ENCODE measurements at regions not wholly inside any gene's neighbourhood (a gene's known extent, or its start where the extent isn't known, plus 50 kb on each side); places are given as distances from the start of the nearest gene placed in this dataset.

- DNase-seq (ENCODE audit: low spot score): no peak
- TF ChIP-seq CTCF (IDR thresholded peaks at IDR 0.05; ENCODE audit: extremely low read depth, missing control alignments): no peak
These were observed 253.0 kb downstream of the ICE1 start for GRCh38 chr5:5675511-5675910.

GRCh38 chr5:5671823-5672222, 249.3 kb downstream of the ICE1 start:
- no peak for DNase-seq (ENCODE audit: low spot score)

DNA sequence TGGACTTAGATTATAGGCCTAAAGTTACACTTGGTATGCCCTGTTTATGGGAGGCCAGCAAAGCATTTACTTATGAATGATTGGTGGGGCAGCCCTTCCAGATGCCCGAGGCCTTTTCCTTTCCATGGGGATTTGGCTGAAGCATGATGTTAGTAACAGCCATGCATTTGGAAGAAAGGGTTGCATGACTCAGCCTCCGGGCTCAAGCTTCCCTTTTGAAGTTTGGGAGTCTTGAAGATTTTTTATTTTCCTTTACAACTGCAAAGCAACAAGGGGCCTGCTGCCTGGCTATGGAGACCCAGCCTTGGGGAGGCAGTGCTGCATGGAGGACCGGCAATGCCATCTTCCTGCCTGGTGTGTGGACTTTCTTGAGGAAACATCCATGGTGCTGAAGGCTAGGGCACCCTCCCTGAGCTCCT, 244.7 kb downstream of the ICE1 start:
- no peak for TF ChIP-seq CTCF (IDR thresholded peaks at IDR 0.05; ENCODE audit: extremely low read depth, missing control alignments)
- DNase-seq (ENCODE audit: low spot score): no peak

More at GRCh38 chr5:5671823-5672222, 249.3 kb downstream of the ICE1 start:
- no peak for TF ChIP-seq CTCF (IDR thresholded peaks at IDR 0.05; ENCODE audit: extremely low read depth, missing control alignments)

DNA sequence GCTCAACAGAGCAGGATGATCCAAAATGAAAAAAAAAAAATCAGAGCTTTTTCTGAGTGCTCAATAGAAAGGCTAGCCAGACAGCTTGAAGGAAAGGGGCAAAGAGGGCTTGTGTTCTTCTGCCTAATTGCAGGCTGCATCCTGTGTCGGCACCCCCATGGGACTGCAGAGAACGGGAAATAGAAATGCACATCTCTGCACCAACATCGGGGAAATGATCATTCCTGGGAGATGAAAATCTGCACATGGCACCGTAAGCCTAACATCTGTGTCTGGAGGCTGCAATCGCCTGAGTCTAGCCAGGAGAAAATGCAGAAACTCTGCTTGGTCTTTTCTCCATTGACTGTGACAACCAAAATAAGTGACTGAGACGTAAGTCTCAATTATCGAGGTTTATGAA, 243.9 kb downstream of the ICE1 start:
- no peak for TF ChIP-seq CTCF (IDR thresholded peaks at IDR 0.05; ENCODE audit: extremely low read depth, missing control alignments)
- DNase-seq (ENCODE audit: low spot score): no peak

- DNase-seq (ENCODE audit: low spot score): no peak
- no peak for TF ChIP-seq CTCF (IDR thresholded peaks at IDR 0.05; ENCODE audit: extremely low read depth, missing control alignments)
These were observed 243.5 kb downstream of the ICE1 start for GRCh38 chr5:5666076-5666365.

GRCh38 chr5:5665225-5666075, 243.0 kb downstream of the ICE1 start:
- no peak for DNase-seq (ENCODE audit: low spot score)
- TF ChIP-seq CTCF (IDR thresholded peaks at IDR 0.05; ENCODE audit: extremely low read depth, missing control alignments): no peak

- no peak for DNase-seq (ENCODE audit: low spot score)
- TF ChIP-seq CTCF (IDR thresholded peaks at IDR 0.05; ENCODE audit: extremely low read depth, missing control alignments): no peak
These were observed 236.5 kb downstream of the ICE1 start for GRCh38 chr5:5658889-5659465.
